Adrenal gland (tissue), 5 donors: ENCODE measurements at regions not wholly inside any gene's neighbourhood (a gene's known extent, or its start where the extent isn't known, plus 50 kb on each side); places are given as distances from the start of the nearest gene placed in this dataset.

Experiments used
- CTCF ChIP-seq, 6 experiments: fragments of 450-650 bp in 4 of 6; fragments of 200-600 bp in 2 of 6; sonication (generic) in 1 of 6; IDR thresholded peaks; 1 replicate in 5 of 6; 2 replicates in 1 of 6; pipeline versions ENCODE4 v1.5.1 to v1.8.0; 2016 to 2021; ENCODE audit warnings: antibody characterized with exemption in 6 of 6, mild to moderate bottlenecking in 2 of 6, moderate library complexity in 1 of 6
- POLR2A ChIP-seq, 2 donors: fragments of 450-650 bp; IDR thresholded peaks; one replicate each; pipeline ENCODE4 v1.6.1; 2017; ENCODE audit warnings: antibody characterized with exemption in 2 of 2, mild to moderate bottlenecking in 2 of 2, moderate library complexity in 1 of 2
- donor health status: DM: no; HTN: no; CAD: no.

GRCh38 chr15:38898236-38898635, 333.6 kb upstream of the RASGRP1 start:
- TF ChIP-seq CTCF (IDR thresholded peaks at IDR 0.05) (no peak), POLR2A (IDR thresholded peaks at IDR 0.05) (no peak)
